Calu3 (cell line): ENCODE measurements at regions not wholly inside any gene's neighbourhood (a gene's known extent, or its start where the extent isn't known, plus 50 kb on each side); places are given as distances from the start of the nearest gene placed in this dataset.
"Not testable (repeated sequence)": the region's sequence is repeated elsewhere in the genome, so short reads cannot be mapped to it uniquely, and the experiment has no call there.

Experiments used
- BruUV-seq: library from RNA; stranded (reverse); fragments of 400-500 nt; replicated peaks from 2 replicates; lab custom pipeline; 2021; lab: Mats Ljungman, UMichigan
- CTCF ChIA-PET: fragments of 300-600 bp; sonication (Branson Sonifier 250); formaldehyde crosslinking; loops from one replicate; lab custom pipeline; 2022; ENCODE audit warnings: antibody characterized with exemption; lab: Charles Lee
- DNase-seq: peaks from one replicate; pipeline ENCODE4 v3.0.0; 2022
- H3K27ac Mint-ChIP-seq: one replicate; pipeline ENCODE4 v1.8.0; 2022; ENCODE audit warnings: mixed read lengths; ENCODE audit not compliant: unreplicated experiment
- H3K27me3 Mint-ChIP-seq: one replicate; pipeline ENCODE4 v1.8.0; 2022; ENCODE audit warnings: mixed read lengths; ENCODE audit not compliant: unreplicated experiment
- H3K36me3 Mint-ChIP-seq: one replicate; pipeline ENCODE4 v1.8.0; 2022; ENCODE audit warnings: mild to moderate bottlenecking, moderate library complexity, mixed read lengths; ENCODE audit not compliant: insufficient read depth, unreplicated experiment
- H3K4me1 Mint-ChIP-seq: one replicate; pipeline ENCODE4 v1.8.0; 2022; ENCODE audit warnings: mild to moderate bottlenecking, low read depth, mixed read lengths; ENCODE audit not compliant: unreplicated experiment
- H3K4me3 Mint-ChIP-seq: one replicate; pipeline ENCODE4 v1.8.0; 2022; ENCODE audit warnings: mild to moderate bottlenecking, low read depth, moderate library complexity, mixed read lengths; ENCODE audit not compliant: unreplicated experiment
- H3K9me3 Mint-ChIP-seq: one replicate; pipeline ENCODE4 v1.8.0; 2022; ENCODE audit warnings: low read depth, mixed read lengths; ENCODE audit not compliant: unreplicated experiment
- CTCF ChIP-seq: fragments of 200-600 bp; IDR thresholded peaks from one replicate; pipeline ENCODE4 v1.8.0; 2022; ENCODE audit warnings: antibody characterized with exemption; ENCODE audit not compliant: unreplicated experiment
- intact Hi-C: fragments of 100-400 bp; cut with micrococcal nuclease; formaldehyde crosslinking; loops from one replicate; pipeline ENCODE4 v1.10.0; 2022; ENCODE audit not compliant: unreplicated experiment

- BruUV-seq: no TSS peak
- no peaks in the 10 kb centered on the region for H3K36me3 Mint-ChIP-seq
- CTCF ChIA-PET: no interaction called here
- no peaks in the 10 kb centered on the region for H3K27me3 Mint-ChIP-seq
- intact Hi-C loops: no loop called here
- DNase-seq: no peak
- TF ChIP-seq CTCF: no peak
- no peaks in the 10 kb centered on the region for H3K4me1 Mint-ChIP-seq
- H3K9me3 Mint-ChIP-seq: no peaks in the 10 kb centered on the region
- H3K4me3 Mint-ChIP-seq: no peak overlapping the region
- no peak overlapping the region for H3K27ac Mint-ChIP-seq
Measured at GRCh38 chr9:42378418-42378815, 195.0 kb downstream of the SPATA31A6 start.

GRCh38 chr9:42379602-42380001, 196.1 kb downstream of the SPATA31A6 start:
- H3K27me3 Mint-ChIP-seq, H3K36me3 Mint-ChIP-seq, CTCF ChIA-PET, H3K27ac Mint-ChIP-seq, H3K4me1 Mint-ChIP-seq, intact Hi-C loops, H3K9me3 Mint-ChIP-seq, BruUV-seq, H3K4me3 Mint-ChIP-seq, DNase-seq: not testable (repeated sequence)

- H3K4me1 Mint-ChIP-seq, intact Hi-C loops, CTCF ChIA-PET, H3K27ac Mint-ChIP-seq, BruUV-seq, H3K9me3 Mint-ChIP-seq, H3K27me3 Mint-ChIP-seq, DNase-seq, H3K4me3 Mint-ChIP-seq, H3K36me3 Mint-ChIP-seq: not testable (repeated sequence)
Measured at GRCh38 chr9:42384585-42384984, 201.1 kb downstream of the SPATA31A6 start.

- H3K27ac Mint-ChIP-seq, H3K4me3 Mint-ChIP-seq: not testable (repeated sequence)
Measured at GRCh38 chr9:42385574-42386120, 202.2 kb downstream of the SPATA31A6 start.

GRCh38 chr9:42386477-42386876, 203.0 kb downstream of the SPATA31A6 start:
- no TSS peak for BruUV-seq
- CTCF ChIA-PET: no interaction called here
- DNase-seq: no peak

More at GRCh38 chr9:42385574-42386120, 202.2 kb downstream of the SPATA31A6 start:
- CTCF ChIA-PET, H3K27me3 Mint-ChIP-seq, H3K4me1 Mint-ChIP-seq, H3K9me3 Mint-ChIP-seq, intact Hi-C loops, BruUV-seq, H3K36me3 Mint-ChIP-seq, DNase-seq: not testable (repeated sequence)

More at GRCh38 chr9:42386477-42386876, 203.0 kb downstream of the SPATA31A6 start:
- Mint-ChIP-seq H3K36me3 (no peaks in the 10 kb centered on the region), H3K9me3 (no peaks in the 10 kb centered on the region), H3K4me1 (no peaks in the 10 kb centered on the region), H3K4me3 (no peak overlapping the region), H3K27me3 (no peaks in the 10 kb centered on the region), H3K27ac (no peak overlapping the region)
- intact Hi-C loops: no loop called here
- TF ChIP-seq CTCF: no peak
